K562 (cell line): ENCODE measurements at regions not wholly inside any gene's neighbourhood (a gene's known extent, or its start where the extent isn't known, plus 50 kb on each side); places are given as distances from the start of the nearest gene placed in this dataset.

ENCODE experiments used
- ATAC-seq: fragments of 200-7000 bp; cut with Tn5 transposase; 3 replicates; pipeline ENCODE4 v1.9.1; 2020; ENCODE audit warnings: moderate library complexity
- BruUV-seq: library from RNA; stranded (reverse); fragments of 400-500 nt; replicated peaks from 2 replicates; lab custom pipeline; 2021; lab: Mats Ljungman, UMichigan
- CTCF ChIA-PET: fragments of 300-600 bp; formaldehyde crosslinking; extraction: SDS; loops from one replicate; lab custom pipeline; 2021; ENCODE audit warnings: low intra/inter-chr PET ratio; lab: Yijun Ruan, JAX
- POLR2A ChIA-PET: fragments of 300-600, 350-650 bp; sonication (Branson Sonifier 250); formaldehyde crosslinking; extraction: SDS; loops from one replicate; lab custom pipeline; 2021; ENCODE audit warnings: antibody characterized with exemption, inconsistent platforms; lab: Yijun Ruan, JAX
- DNase-seq, 4 experiments: peaks; one replicate each; pipeline versions ENCODE4 v3.0.0 to v3.0.0-alpha.2; 2011 to 2018; ENCODE audit warnings: low spot score in 3 of 4, mixed read lengths in 3 of 4; ENCODE audit errors: extremely low read depth in 1 of 4
- FAIRE-seq: peaks from 2 replicates; lab custom pipeline; 2011; peaks lifted over from hg19 to GRCh38; lab: Jason Lieb, UNC
- H2AFZ ChIP-seq: 2 replicates; pipeline ENCODE4 v1.6.0; 2011; ENCODE audit warnings: low read depth, low read length, control low read depth, inconsistent platforms
- H3K27ac ChIP-seq: fragments of 200-600 bp; 3 replicates; pipeline ENCODE4 v1.8.0; 2011; ENCODE audit warnings: low read depth, mild to moderate bottlenecking, control low read depth, inconsistent platforms, low read length, moderate library complexity, mixed read lengths; ENCODE audit errors: extremely low read depth
- H3K27me3 ChIP-seq, 2 experiments: fragments of 300-600 bp in 1 of 2; 2 replicates in 1 of 2; 3 replicates in 1 of 2; pipeline versions ENCODE4 v1.6.0 to v1.8.0; 2011; ENCODE audit warnings: inconsistent platforms in 2 of 2, low read length in 2 of 2, mild to moderate bottlenecking in 1 of 2, mixed read lengths in 1 of 2, moderate library complexity in 1 of 2; ENCODE audit not compliant: control insufficient read depth in 2 of 2, insufficient read depth in 2 of 2
- H3K36me3 ChIP-seq: fragments of 300-600 bp; 3 replicates; pipeline ENCODE4 v1.8.0; 2011; ENCODE audit warnings: mild to moderate bottlenecking, low read length, inconsistent platforms; ENCODE audit not compliant: control insufficient read depth, insufficient read depth
- H3K4me1 ChIP-seq, 2 experiments: fragments of 200-600 bp in 1 of 2; replicated peaks in 1 of 2; 2 replicates in 1 of 2; 3 replicates in 1 of 2; pipeline versions ENCODE4 v1.5.1 to v1.8.0; 2011; ENCODE audit warnings: inconsistent platforms in 2 of 2, low read length in 2 of 2, mild to moderate bottlenecking in 1 of 2, mixed read lengths in 1 of 2, moderate library complexity in 1 of 2; ENCODE audit not compliant: control insufficient read depth in 2 of 2, insufficient read depth in 2 of 2
- H3K4me2 ChIP-seq: 2 replicates; pipeline ENCODE4 v1.6.1; 2011; ENCODE audit warnings: low read length, control low read depth, inconsistent platforms, mixed read lengths; ENCODE audit not compliant: insufficient read depth
- H3K4me3 ChIP-seq: fragments of 200-600 bp; sonication (generic), shearing (Covaris generic); 2 replicates; pipeline ENCODE4 v1.5.1; 2016; ENCODE audit warnings: control low read depth, inconsistent platforms
- H3K79me2 ChIP-seq: fragments of 200-600 bp; 3 replicates; pipeline ENCODE4 v1.8.0; 2011; ENCODE audit warnings: low read length, inconsistent platforms; ENCODE audit not compliant: control insufficient read depth, insufficient read depth
- H3K9ac ChIP-seq, 2 experiments: 2 replicates each; pipeline versions ENCODE4 v1.6.0 to v1.6.1; 2011; ENCODE audit warnings: low read depth in 2 of 2, low read length in 2 of 2, control low read depth in 1 of 2, inconsistent platforms in 1 of 2, mild to moderate bottlenecking in 1 of 2, mixed read lengths in 1 of 2; ENCODE audit not compliant: insufficient read depth in 1 of 2
- H3K9me1 ChIP-seq: one replicate; pipeline ENCODE4 v1.6.0; 2011; ENCODE audit warnings: inconsistent platforms, mild to moderate bottlenecking, low read length, moderate library complexity; ENCODE audit not compliant: control insufficient read depth, insufficient read depth
- H3K9me3 ChIP-seq: replicated peaks from 2 replicates; pipeline ENCODE4 v1.5.1; 2011; ENCODE audit warnings: low read depth, low read length, inconsistent platforms; ENCODE audit not compliant: control insufficient read depth, insufficient read depth
- H4K20me1 ChIP-seq: replicated peaks from 2 replicates; pipeline ENCODE4 v1.6.1; 2011; ENCODE audit warnings: low read length, inconsistent platforms, mixed read lengths; ENCODE audit not compliant: control insufficient read depth, insufficient read depth
- DMBX1 ChIP-seq: fragments of 250-450 bp; sonication (Bioruptor Pico); IDR thresholded peaks from 2 replicates; pipeline ENCODE4 v1.8.0; 2022; ENCODE audit warnings: inconsistent platforms, mild to moderate bottlenecking, moderate library complexity, borderline replicate concordance
- ETV1 ChIP-seq: fragments of 450-650 bp; conservative IDR thresholded peaks from 2 replicates; pipeline ENCODE4 v1.6.1; 2016; ENCODE audit warnings: missing genetic modification characterization, control low read depth, low read depth, missing compliant biosample characterization
- LCOR ChIP-seq: sonication (generic); formaldehyde crosslinking; IDR thresholded peaks from 2 replicates; pipeline ENCODE4 v1.8.0; 2022; ENCODE audit warnings: mild to moderate bottlenecking, missing genetic modification reagents
- MAFK ChIP-seq: IDR thresholded peaks from 2 replicates; pipeline ENCODE4 v1.6.1; 2011; ENCODE audit warnings: low read length, improper control_type of control experiment
- MLLT1 ChIP-seq, 2 experiments: fragments of 450-650 bp; IDR thresholded peaks; 2 replicates each; pipeline ENCODE4 v1.6.1; 2016
- PKNOX1 ChIP-seq: fragments of 450-650 bp; IDR thresholded peaks from 2 replicates; pipeline ENCODE4 v1.6.1; 2016
- RBFOX2 ChIP-seq: fragments of 200-400 bp; formaldehyde crosslinking; IDR thresholded peaks from 2 replicates; pipeline ENCODE4 v1.6.1; 2017; ENCODE audit warnings: low read depth, mild to moderate bottlenecking, low read length, moderate library complexity
- TRIM24 ChIP-seq, 2 experiments: fragments of 450-650 bp; IDR thresholded peaks; 2 replicates each; pipeline ENCODE4 v1.6.1; 2016
- YY1 ChIP-seq, 3 experiments: IDR thresholded peaks; 2 replicates each; pipeline ENCODE4 v1.6.1; 2011; ENCODE audit warnings: low read length in 2 of 3, mild to moderate bottlenecking in 2 of 3, moderate library complexity in 2 of 3, borderline replicate concordance in 1 of 3, control low read depth in 1 of 3, low read depth in 1 of 3; ENCODE audit not compliant: insufficient read depth in 3 of 3, insufficient replicate concordance in 2 of 3, control insufficient read depth in 1 of 3, insufficient read length in 1 of 3; ENCODE audit errors: extremely low read depth in 1 of 3
- ZBTB7A ChIP-seq: IDR thresholded peaks from 2 replicates; pipeline ENCODE4 v1.6.1; 2011; ENCODE audit warnings: low read depth, mild to moderate bottlenecking, low read length, moderate library complexity, borderline replicate concordance; ENCODE audit not compliant: control insufficient read depth
- WGBS: fragments of 100-300 bp; shearing (Covaris generic); methylation state at CpG from one replicate; pipeline ENCODE4 v1.1.6; 2016; ENCODE audit warnings: low coverage, mixed read lengths; ENCODE audit not compliant: insufficient coverage; ENCODE audit errors: missing lambda C conversion rate; 5-methylcytosine and 5-hydroxymethylcytosine counted together
- in situ Hi-C: fragments of 300-500 bp; cut with MboI; formaldehyde crosslinking; loops from 4 replicates; pipeline ENCODE4 v1.15.0; 2018; ENCODE audit warnings: inconsistent platforms, mixed read lengths
- intact Hi-C: fragments of 100-400 bp; cut with micrococcal nuclease; formaldehyde crosslinking; loops from 2 replicates; pipeline ENCODE4 v1.14.2; 2022

GRCh38 chr10:80739963-80740715 is 202.4 kb downstream of the SH2D4B start:
- no peak overlapping the region for H3K27ac ChIP-seq
- peaks cover 11 to 28% of the 10 kb centered on the region in 2 experiments for H3K4me1 ChIP-seq
- in situ Hi-C loops, result no loop called here
- 13% methylated on average over 17 of the region's 18 CpGs for WGBS
- peak overlapping the region; percentile 56 for H3K4me2 ChIP-seq
- CTCF ChIA-PET, result interaction anchor here (0.9 kb wide), 1 partner anchor 41 kb away, joined by 5 read pairs; no protein-coding TSS in a partner anchor
- FAIRE-seq (peak; percentile 84), DNase-seq (peak; percentile 38 to 85 (median 64)), ATAC-seq (peak; percentile 85)
- no peaks in the 10 kb centered on the region for H3K9me1 ChIP-seq
- no peaks in the 10 kb centered on the region for H3K27me3 ChIP-seq
- H2AFZ ChIP-seq, result peak overlapping the region; percentile 70
- H3K79me2 ChIP-seq, result no peaks in the 10 kb centered on the region
- intact Hi-C loops, result loop anchor here (1.0 to 2.0 kb wide), 3 partner anchors 33 to 76 kb away; no protein-coding TSS in a partner anchor
- POLR2A ChIA-PET, result no interaction called here
- no peaks in the 10 kb centered on the region for H3K9me3 ChIP-seq
- peak overlapping the region; percentile 3; the same call in 1 of the 2 replicates for H3K4me3 ChIP-seq
- no peaks in the 10 kb centered on the region for H4K20me1 ChIP-seq
- no peaks in the 10 kb centered on the region for H3K36me3 ChIP-seq
- BruUV-seq, result no TSS peak
- H3K9ac ChIP-seq, result peak overlapping the region in 1 of 2 experiments; percentile 62; a peak in 1 of 4 replicates
- TF ChIP-seq MLLT1 (IDR thresholded peaks at IDR 0.05) (peak in 1 of 2 experiments; percentile 86; a peak in 2 of 4 replicates), RBFOX2 (0 out of 2 replicates have a peak, but pooled peaks have one; percentile 14), LCOR (CRISPR knock-in tag) (no peak), MAFK (no peak), TRIM24 (IDR thresholded peaks at IDR 0.05) (peak; percentile 44 to 78; a peak in 3 of 4 replicates), YY1 (IDR thresholded peaks at IDR 0.05; ENCODE audit: borderline replicate concordance in 1 of 3, control insufficient read depth in 1 of 3, extremely low read depth in 1 of 3, insufficient read depth in 3 of 3, insufficient read length in 1 of 3, insufficient replicate concordance in 2 of 3, low read depth in 1 of 3, low read length in 2 of 3) (peak in 1 of 3 experiments; percentile 21), PKNOX1 (peak; percentile 35; the same call in 1 of the 2 replicates), DMBX1 (CRISPR knock-in tag) (no peak), ZBTB7A (0 out of 2 replicates have a peak, but pooled peaks have one; percentile 49), ETV1 (tag) (no peak)
